K562 (cell line): ENCODE measurements at regions not wholly inside any gene's neighbourhood (a gene's known extent, or its start where the extent isn't known, plus 50 kb on each side); places are given as distances from the start of the nearest gene placed in this dataset.

Experiments
- ATAC-seq: fragments of 200-7000 bp; cut with Tn5 transposase; 3 replicates; pipeline ENCODE4 v1.9.1; 2020; ENCODE audit warnings: moderate library complexity
- BruUV-seq: library from RNA; stranded (reverse); fragments of 400-500 nt; replicated peaks from 2 replicates; lab custom pipeline; 2021; lab: Mats Ljungman, UMichigan
- CTCF ChIA-PET: fragments of 300-600 bp; formaldehyde crosslinking; extraction: SDS; loops from one replicate; lab custom pipeline; 2021; ENCODE audit warnings: low intra/inter-chr PET ratio; lab: Yijun Ruan, JAX
- POLR2A ChIA-PET: fragments of 300-600, 350-650 bp; sonication (Branson Sonifier 250); formaldehyde crosslinking; extraction: SDS; loops from one replicate; lab custom pipeline; 2021; ENCODE audit warnings: antibody characterized with exemption, inconsistent platforms; lab: Yijun Ruan, JAX
- DNase-seq, 4 experiments: peaks; one replicate each; pipeline versions ENCODE4 v3.0.0 to v3.0.0-alpha.2; 2011 to 2018; ENCODE audit warnings: low spot score in 3 of 4, mixed read lengths in 3 of 4; ENCODE audit errors: extremely low read depth in 1 of 4
- FAIRE-seq: peaks from 2 replicates; lab custom pipeline; 2011; peaks lifted over from hg19 to GRCh38; lab: Jason Lieb, UNC
- H2AFZ ChIP-seq: 2 replicates; pipeline ENCODE4 v1.6.0; 2011; ENCODE audit warnings: low read depth, low read length, control low read depth, inconsistent platforms
- H3K27ac ChIP-seq: fragments of 200-600 bp; 3 replicates; pipeline ENCODE4 v1.8.0; 2011; ENCODE audit warnings: low read depth, mild to moderate bottlenecking, control low read depth, inconsistent platforms, low read length, moderate library complexity, mixed read lengths; ENCODE audit errors: extremely low read depth
- H3K27me3 ChIP-seq, 2 experiments: fragments of 300-600 bp in 1 of 2; 2 replicates in 1 of 2; 3 replicates in 1 of 2; pipeline versions ENCODE4 v1.6.0 to v1.8.0; 2011; ENCODE audit warnings: inconsistent platforms in 2 of 2, low read length in 2 of 2, mild to moderate bottlenecking in 1 of 2, mixed read lengths in 1 of 2, moderate library complexity in 1 of 2; ENCODE audit not compliant: control insufficient read depth in 2 of 2, insufficient read depth in 2 of 2
- H3K36me3 ChIP-seq: fragments of 300-600 bp; 3 replicates; pipeline ENCODE4 v1.8.0; 2011; ENCODE audit warnings: mild to moderate bottlenecking, low read length, inconsistent platforms; ENCODE audit not compliant: control insufficient read depth, insufficient read depth
- H3K4me1 ChIP-seq, 2 experiments: fragments of 200-600 bp in 1 of 2; replicated peaks in 1 of 2; 2 replicates in 1 of 2; 3 replicates in 1 of 2; pipeline versions ENCODE4 v1.5.1 to v1.8.0; 2011; ENCODE audit warnings: inconsistent platforms in 2 of 2, low read length in 2 of 2, mild to moderate bottlenecking in 1 of 2, mixed read lengths in 1 of 2, moderate library complexity in 1 of 2; ENCODE audit not compliant: control insufficient read depth in 2 of 2, insufficient read depth in 2 of 2
- H3K4me2 ChIP-seq: 2 replicates; pipeline ENCODE4 v1.6.1; 2011; ENCODE audit warnings: low read length, control low read depth, inconsistent platforms, mixed read lengths; ENCODE audit not compliant: insufficient read depth
- H3K4me3 ChIP-seq: fragments of 200-600 bp; sonication (generic), shearing (Covaris generic); 2 replicates; pipeline ENCODE4 v1.5.1; 2016; ENCODE audit warnings: control low read depth, inconsistent platforms
- H3K79me2 ChIP-seq: fragments of 200-600 bp; 3 replicates; pipeline ENCODE4 v1.8.0; 2011; ENCODE audit warnings: low read length, inconsistent platforms; ENCODE audit not compliant: control insufficient read depth, insufficient read depth
- H3K9ac ChIP-seq, 2 experiments: 2 replicates each; pipeline versions ENCODE4 v1.6.0 to v1.6.1; 2011; ENCODE audit warnings: low read depth in 2 of 2, low read length in 2 of 2, control low read depth in 1 of 2, inconsistent platforms in 1 of 2, mild to moderate bottlenecking in 1 of 2, mixed read lengths in 1 of 2; ENCODE audit not compliant: insufficient read depth in 1 of 2
- H3K9me1 ChIP-seq: one replicate; pipeline ENCODE4 v1.6.0; 2011; ENCODE audit warnings: inconsistent platforms, mild to moderate bottlenecking, low read length, moderate library complexity; ENCODE audit not compliant: control insufficient read depth, insufficient read depth
- H3K9me3 ChIP-seq: replicated peaks from 2 replicates; pipeline ENCODE4 v1.5.1; 2011; ENCODE audit warnings: low read depth, low read length, inconsistent platforms; ENCODE audit not compliant: control insufficient read depth, insufficient read depth
- H4K20me1 ChIP-seq: replicated peaks from 2 replicates; pipeline ENCODE4 v1.6.1; 2011; ENCODE audit warnings: low read length, inconsistent platforms, mixed read lengths; ENCODE audit not compliant: control insufficient read depth, insufficient read depth
- ATF3 ChIP-seq, 2 experiments: fragments of 450-650 bp in 1 of 2; sonication (generic) in 1 of 2; formaldehyde crosslinking in 1 of 2; IDR thresholded peaks in 1 of 2; conservative IDR thresholded peaks in 1 of 2; 2 replicates each; pipeline versions ENCODE4 v1.6.1 to v1.8.1; 2016 to 2023; ENCODE audit warnings: mild to moderate bottlenecking in 2 of 2, moderate library complexity in 2 of 2, inconsistent platforms in 1 of 2, missing genetic modification reagents in 1 of 2
- BACH1 ChIP-seq: fragments of 200-800 bp; sonication (Bioruptor generic); IDR thresholded peaks from 2 replicates; pipeline ENCODE4 v1.6.1; 2016; ENCODE audit warnings: missing genetic modification characterization, missing compliant biosample characterization
- CBX8 ChIP-seq: fragments of 200-600 bp; sonication (generic); IDR thresholded peaks from 2 replicates; pipeline ENCODE4 v1.6.1; 2012; ENCODE audit warnings: borderline replicate concordance, mixed run types, low read depth, mild to moderate bottlenecking, moderate library complexity, mixed read lengths, low read length, control low read depth, inconsistent platforms; ENCODE audit not compliant: poor library complexity, severe bottlenecking; ENCODE audit errors: extremely low read depth
- ETV1 ChIP-seq: fragments of 450-650 bp; conservative IDR thresholded peaks from 2 replicates; pipeline ENCODE4 v1.6.1; 2016; ENCODE audit warnings: missing genetic modification characterization, control low read depth, low read depth, missing compliant biosample characterization
- FOXJ2 ChIP-seq: fragments of 200-800 bp; sonication (Bioruptor generic); IDR thresholded peaks from 2 replicates; pipeline ENCODE4 v1.6.1; 2016; ENCODE audit warnings: missing genetic modification characterization, missing compliant biosample characterization
- GTF2F1 ChIP-seq: IDR thresholded peaks from 2 replicates; pipeline ENCODE4 v1.6.1; 2011; ENCODE audit warnings: low read depth, low read length, improper control_type of control experiment
- MTA1 ChIP-seq: fragments of 450-650 bp; IDR thresholded peaks from 2 replicates; pipeline ENCODE4 v1.6.1; 2017; ENCODE audit warnings: borderline replicate concordance
- NFIX ChIP-seq: fragments of 250-450 bp; sonication (Bioruptor Pico); IDR thresholded peaks from 2 replicates; pipeline ENCODE4 v1.4.0; 2020; ENCODE audit warnings: low read depth, mild to moderate bottlenecking, moderate library complexity
- POLR2A ChIP-seq: fragments of 450-650 bp; conservative IDR thresholded peaks from 2 replicates; pipeline ENCODE4 v1.6.1; 2016
- PPARD ChIP-seq: fragments of 250-450 bp; sonication (Bioruptor Pico); IDR thresholded peaks from 2 replicates; pipeline ENCODE4 v1.8.0; 2022; ENCODE audit warnings: inconsistent platforms, mild to moderate bottlenecking, moderate library complexity
- RNF2 ChIP-seq: sonication (generic); IDR thresholded peaks from 2 replicates; pipeline ENCODE4 v1.6.1; 2016
- SMARCA5 ChIP-seq: fragments of 450-650 bp; IDR thresholded peaks from 2 replicates; pipeline ENCODE4 v1.6.1; 2016
- ZBTB34 ChIP-seq: fragments of 250-450 bp; sonication (Bioruptor Pico); IDR thresholded peaks from 2 replicates; pipeline ENCODE4 v1.8.0; 2021; ENCODE audit warnings: mild to moderate bottlenecking, moderate library complexity
- ZFP30 ChIP-seq: fragments of 250-450 bp; sonication (Bioruptor Pico); IDR thresholded peaks from 2 replicates; pipeline ENCODE4 v1.8.0; 2022; ENCODE audit warnings: moderate library complexity, mild to moderate bottlenecking, inconsistent platforms, borderline replicate concordance
- ZNF121 ChIP-seq: sonication (generic); formaldehyde crosslinking; conservative IDR thresholded peaks from 2 replicates; pipeline ENCODE4 v1.8.0; 2022; ENCODE audit warnings: missing genetic modification reagents
- ZNF140 ChIP-seq: fragments of 250-450 bp; sonication (Bioruptor Pico); IDR thresholded peaks from 2 replicates; pipeline ENCODE4 v1.8.0; 2021; ENCODE audit warnings: moderate library complexity, mild to moderate bottlenecking, inconsistent platforms
- ZNF146 ChIP-seq: IDR thresholded peaks from one replicate; pipeline ENCODE4 v1.6.1; 2018; ENCODE audit warnings: missing compliant biosample characterization; ENCODE audit not compliant: unreplicated experiment
- WGBS: fragments of 100-300 bp; shearing (Covaris generic); methylation state at CpG from one replicate; pipeline ENCODE4 v1.1.6; 2016; ENCODE audit warnings: low coverage, mixed read lengths; ENCODE audit not compliant: insufficient coverage; ENCODE audit errors: missing lambda C conversion rate; 5-methylcytosine and 5-hydroxymethylcytosine counted together
- in situ Hi-C: fragments of 300-500 bp; cut with MboI; formaldehyde crosslinking; loops from 4 replicates; pipeline ENCODE4 v1.15.0; 2018; ENCODE audit warnings: inconsistent platforms, mixed read lengths
- intact Hi-C: fragments of 100-400 bp; cut with micrococcal nuclease; formaldehyde crosslinking; loops from 2 replicates; pipeline ENCODE4 v1.14.2; 2022
- TF ChIP-seq, protein P1 (sequence below): fragments of 450-650 bp; IDR thresholded peaks from 2 replicates; pipeline ENCODE4 v1.6.1; 2016; ENCODE audit warnings: low read depth, mild to moderate bottlenecking, moderate library complexity

GRCh38 chr11:41779401-41779960, 320.0 kb upstream of the LRRC4C start:
- BruUV-seq, result no TSS peak
- H3K4me3 ChIP-seq, result no peak overlapping the region
- no peaks in the 10 kb centered on the region for H3K27me3 ChIP-seq
- in situ Hi-C loops (no loop called here), intact Hi-C loops (no loop called here)
- ATAC-seq (no peak), DNase-seq (no peak), FAIRE-seq (no peak)
- POLR2A ChIA-PET, result no interaction called here
- no peaks in the 10 kb centered on the region for H3K79me2 ChIP-seq
- no peak overlapping the region for H3K4me2 ChIP-seq
- no peak overlapping the region for H2AFZ ChIP-seq
- H3K9me1 ChIP-seq, result no peaks in the 10 kb centered on the region
- H3K27ac ChIP-seq, result no peak overlapping the region
- no peak overlapping the region for H3K9ac ChIP-seq
- H4K20me1 ChIP-seq, result no peaks in the 10 kb centered on the region
- H3K4me1 ChIP-seq, result no peaks in the 10 kb centered on the region
- H3K9me3 ChIP-seq, result no peaks in the 10 kb centered on the region
- no peaks in the 10 kb centered on the region for H3K36me3 ChIP-seq
- 0% methylated on average over 1 of the region's 1 CpG for WGBS
- TF ChIP-seq MTA1 (no peak), RNF2 (no peak), ZBTB34 (CRISPR knock-in tag) (no peak), ZFP30 (no peak), FOXJ2 (tag) (no peak), BACH1 (tag) (no peak), ZNF140 (CRISPR knock-in tag) (no peak), NFIX (CRISPR knock-in tag) (no peak), SMARCA5 (no peak), CBX8 (no peak), ZNF121 (no peak), GTF2F1 (no peak), ETV1 (tag) (no peak), PPARD (no peak), ATF3 (IDR thresholded peaks at IDR 0.05) (no peak), ATF3 (CRISPR knock-in tag; conservative IDR thresholded peaks at IDR 0.05) (no peak), POLR2A (no peak), ZNF146 (CRISPR knock-in tag) (no peak)
- TF ChIP-seq, protein P1, sequence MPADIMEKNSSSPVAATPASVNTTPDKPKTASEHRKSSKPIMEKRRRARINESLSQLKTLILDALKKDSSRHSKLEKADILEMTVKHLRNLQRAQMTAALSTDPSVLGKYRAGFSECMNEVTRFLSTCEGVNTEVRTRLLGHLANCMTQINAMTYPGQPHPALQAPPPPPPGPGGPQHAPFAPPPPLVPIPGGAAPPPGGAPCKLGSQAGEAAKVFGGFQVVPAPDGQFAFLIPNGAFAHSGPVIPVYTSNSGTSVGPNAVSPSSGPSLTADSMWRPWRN, result no peak
- CTCF ChIA-PET, result no interaction called here
